Loucy (cell line): ENCODE measurements at regions not wholly inside any gene's neighbourhood (a gene's known extent, or its start where the extent isn't known, plus 50 kb on each side); places are given as distances from the start of the nearest gene placed in this dataset.

Experiments
- H2AFZ ChIP-seq: fragments of 200-600 bp; sonication (generic); 2 replicates; pipeline ENCODE4 v1.6.0; 2016; ENCODE audit warnings: antibody characterized with exemption, mild to moderate bottlenecking, low read length, moderate library complexity
- H3F3A ChIP-seq: fragments of 200-600 bp; 2 replicates; pipeline ENCODE4 v1.6.0; 2016; ENCODE audit warnings: antibody characterized with exemption, low read depth, mild to moderate bottlenecking
- H3K27me3 ChIP-seq: fragments of 200-600 bp; sonication (generic); 2 replicates; pipeline ENCODE4 v1.6.1; 2014; ENCODE audit warnings: low read length, mild to moderate bottlenecking; ENCODE audit not compliant: insufficient read depth, poor library complexity, severe bottlenecking
- H3K36me3 ChIP-seq: fragments of 200-600 bp; sonication (generic); 2 replicates; pipeline ENCODE4 v1.6.1; 2016; ENCODE audit warnings: low read length; ENCODE audit not compliant: insufficient read depth
- H3K4me1 ChIP-seq: fragments of 200-600 bp; sonication (generic); 2 replicates; pipeline ENCODE4 v1.5.1; 2014; ENCODE audit warnings: low read length, mild to moderate bottlenecking; ENCODE audit not compliant: insufficient read depth, poor library complexity, severe bottlenecking
- H3K4me2 ChIP-seq: fragments of 200-600 bp; sonication (generic); 2 replicates; pipeline ENCODE4 v1.6.0; 2014; ENCODE audit warnings: antibody characterized with exemption, low read length, low read depth, mild to moderate bottlenecking; ENCODE audit not compliant: poor library complexity, severe bottlenecking
- H3K4me3 ChIP-seq: fragments of 200-600 bp; sonication (generic); 2 replicates; pipeline ENCODE4 v1.5.1; 2014; ENCODE audit warnings: low read length, mild to moderate bottlenecking, mixed read lengths; ENCODE audit not compliant: poor library complexity, severe bottlenecking
- H3K79me2 ChIP-seq: fragments of 200-600 bp; sonication (generic); 2 replicates; pipeline ENCODE4 v1.6.1; 2014; ENCODE audit warnings: low read length; ENCODE audit not compliant: insufficient read depth
- H3K9ac ChIP-seq: fragments of 200-600 bp; sonication (generic); 2 replicates; pipeline ENCODE4 v1.6.0; 2014; ENCODE audit warnings: mild to moderate bottlenecking, low read depth, low read length, moderate library complexity; ENCODE audit not compliant: poor library complexity, severe bottlenecking
- H3K9me2 ChIP-seq: fragments of 200-600 bp; sonication (generic); replicated peaks from 2 replicates; pipeline ENCODE4 v1.6.1; 2016; ENCODE audit warnings: low read depth, low read length, mixed read lengths
- H3K9me3 ChIP-seq: fragments of 200-600 bp; sonication (generic); 2 replicates; pipeline ENCODE4 v1.6.1; 2014; ENCODE audit warnings: mild to moderate bottlenecking, antibody characterized with exemption, low read length, low read depth; ENCODE audit not compliant: insufficient read depth
- H4K20me1 ChIP-seq: fragments of 200-600 bp; sonication (generic); 2 replicates; pipeline ENCODE4 v1.6.0; 2014; ENCODE audit warnings: antibody characterized with exemption, low read length, mild to moderate bottlenecking; ENCODE audit not compliant: insufficient read depth, poor library complexity, severe bottlenecking
- CTCF ChIP-seq: fragments of 200-600 bp; sonication (generic); conservative IDR thresholded peaks from 2 replicates; pipeline ENCODE4 v1.5.1; 2014; ENCODE audit warnings: mild to moderate bottlenecking, antibody characterized with exemption, low read length
- EZH2phosphoT487 ChIP-seq: fragments of 200-600 bp; IDR thresholded peaks from 2 replicates; pipeline ENCODE4 v1.6.1; 2018; ENCODE audit warnings: antibody characterized with exemption, mild to moderate bottlenecking, moderate library complexity, borderline replicate concordance

GRCh38 chrX:35351795-35352483 is 409.3 kb downstream of the FAM47B start:
- H4K20me1 ChIP-seq = no peaks in the 10 kb centered on the region
- no peak overlapping the region for H3K4me3 ChIP-seq
- no peak overlapping the region for H2AFZ ChIP-seq
- no peaks in the 10 kb centered on the region for H3K9me2 ChIP-seq
- no peak overlapping the region for H3K9ac ChIP-seq
- TF ChIP-seq CTCF (no peak), EZH2phosphoT487 (no peak)
- no peaks in the 10 kb centered on the region for H3K9me3 ChIP-seq
- H3K79me2 ChIP-seq = no peaks in the 10 kb centered on the region
- H3F3A ChIP-seq = no peaks in the 10 kb centered on the region
- no peaks in the 10 kb centered on the region for H3K36me3 ChIP-seq
- H3K4me2 ChIP-seq = no peak overlapping the region
- no peaks in the 10 kb centered on the region for H3K4me1 ChIP-seq
- no peaks in the 10 kb centered on the region for H3K27me3 ChIP-seq

- no peak overlapping the region for H3K4me3 ChIP-seq
- no peaks in the 10 kb centered on the region for H3K36me3 ChIP-seq
- TF ChIP-seq EZH2phosphoT487 (no peak), CTCF (no peak)
- H3K9me3 ChIP-seq = no peaks in the 10 kb centered on the region
- H4K20me1 ChIP-seq = no peaks in the 10 kb centered on the region
- no peaks in the 10 kb centered on the region for H3K27me3 ChIP-seq
- no peaks in the 10 kb centered on the region for H3F3A ChIP-seq
- no peak overlapping the region for H3K4me2 ChIP-seq
- H3K79me2 ChIP-seq = no peaks in the 10 kb centered on the region
- no peaks in the 10 kb centered on the region for H3K9me2 ChIP-seq
- H3K9ac ChIP-seq = no peak overlapping the region
- no peaks in the 10 kb centered on the region for H3K4me1 ChIP-seq
- H2AFZ ChIP-seq = no peak overlapping the region
Observed at GRCh38 chrX:35357656-35358055, 415.1 kb downstream of the FAM47B start.

DNA sequence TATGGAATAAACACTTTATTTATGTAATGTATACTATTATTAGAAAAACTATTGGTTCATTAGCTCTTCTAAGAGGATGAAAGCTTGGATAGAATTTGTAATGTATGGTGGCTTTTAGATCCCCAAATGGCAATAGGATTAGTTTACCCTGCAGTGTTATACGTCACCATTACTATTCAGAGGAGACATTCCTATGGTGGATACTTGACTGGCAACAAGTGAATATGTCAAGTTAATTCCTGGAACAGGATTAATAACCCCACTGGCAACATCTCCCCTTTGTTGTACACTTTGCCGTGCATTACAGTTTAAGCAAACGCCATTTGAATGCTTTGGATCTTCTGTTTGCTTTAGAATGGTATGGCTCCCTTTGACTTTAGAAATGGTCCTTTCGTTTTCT is 420.3 kb downstream of the FAM47B start:
- Histone ChIP-seq H3K9me3 (no peaks in the 10 kb centered on the region), H3K27me3 (no peaks in the 10 kb centered on the region), H3K9ac (no peak overlapping the region)

More for the DNA sequence above, 420.3 kb downstream of the FAM47B start:
- Histone ChIP-seq H3K4me1 (no peaks in the 10 kb centered on the region), H3K4me2 (no peak overlapping the region), H3K4me3 (no peak overlapping the region), H3K9me2 (no peaks in the 10 kb centered on the region), H3K36me3 (no peaks in the 10 kb centered on the region), H4K20me1 (no peaks in the 10 kb centered on the region), H3K79me2 (no peaks in the 10 kb centered on the region), H2AFZ (no peak overlapping the region), H3F3A (no peaks in the 10 kb centered on the region)
- no peak for TF ChIP-seq EZH2phosphoT487
- TF ChIP-seq CTCF = no peak
